SU-DHL-6 (cell line): ENCODE measurements at regions not wholly inside any gene's neighbourhood (a gene's known extent, or its start where the extent isn't known, plus 50 kb on each side); places are given as distances from the start of the nearest gene placed in this dataset.
"Not testable (repeated sequence)": the region's sequence is repeated elsewhere in the genome, so short reads cannot be mapped to it uniquely, and the experiment has no call there.

Experiments
- H2AFZ ChIP-seq: fragments of 200-600 bp; sonication (generic); 2 replicates; pipeline ENCODE4 v1.6.1; 2014; ENCODE audit warnings: low read depth, mild to moderate bottlenecking, moderate library complexity, mixed read lengths, antibody characterized with exemption, low read length; ENCODE audit not compliant: severe bottlenecking
- H3F3A ChIP-seq: fragments of 200-600 bp; shearing (Covaris generic); 2 replicates; pipeline ENCODE4 v1.6.0; 2016; ENCODE audit warnings: antibody characterized with exemption, mild to moderate bottlenecking; ENCODE audit not compliant: insufficient read depth
- H3K27ac ChIP-seq: fragments of 200-600 bp; sonication (generic); 2 replicates; pipeline ENCODE4 v1.5.1; 2016; ENCODE audit warnings: low read depth, mild to moderate bottlenecking, low read length, moderate library complexity, mixed read lengths
- H3K27me3 ChIP-seq: fragments of 200-600 bp; sonication (generic), shearing (Covaris generic); 2 replicates; pipeline ENCODE4 v1.6.0; 2014; ENCODE audit warnings: mild to moderate bottlenecking, low read length
- H3K36me3 ChIP-seq: fragments of 200-600 bp; sonication (generic); 2 replicates; pipeline ENCODE4 v1.6.1; 2014; ENCODE audit warnings: mild to moderate bottlenecking, low read length, mixed read lengths
- H3K4me2 ChIP-seq: fragments of 300-600, 200-600 bp; shearing (Covaris generic), sonication (generic); 2 replicates; pipeline ENCODE4 v1.6.0; 2014; ENCODE audit warnings: low read length, low read depth, mild to moderate bottlenecking; ENCODE audit not compliant: poor library complexity, severe bottlenecking
- H3K4me3 ChIP-seq: fragments of 200-600 bp; sonication (generic); 2 replicates; pipeline ENCODE4 v1.5.1; 2014; ENCODE audit warnings: antibody characterized with exemption, low read length, mild to moderate bottlenecking, mixed read lengths; ENCODE audit not compliant: insufficient read depth, poor library complexity, severe bottlenecking
- H3K79me2 ChIP-seq: fragments of 200-600 bp; sonication (generic); 2 replicates; pipeline ENCODE4 v1.6.1; 2014; ENCODE audit warnings: mild to moderate bottlenecking, low read length, moderate library complexity; ENCODE audit not compliant: insufficient read depth
- H3K9ac ChIP-seq: fragments of 200-600 bp; sonication (generic); 2 replicates; pipeline ENCODE4 v1.7.0; 2014; ENCODE audit warnings: mild to moderate bottlenecking, low read length
- H3K9me2 ChIP-seq: fragments of 200-600 bp; sonication (generic); replicated peaks from 2 replicates; pipeline ENCODE4 v1.6.1; 2014; ENCODE audit warnings: low read length; ENCODE audit not compliant: insufficient read depth
- H3K9me3 ChIP-seq: fragments of 200-600 bp; sonication (generic); 2 replicates; pipeline ENCODE4 v1.6.1; 2014; ENCODE audit warnings: low read length, mixed read lengths; ENCODE audit not compliant: insufficient read depth
- H4K20me1 ChIP-seq: fragments of 200-600 bp; sonication (generic); 2 replicates; pipeline ENCODE4 v1.6.1; 2014; ENCODE audit warnings: low read depth, mild to moderate bottlenecking, antibody characterized with exemption, low read length, moderate library complexity, mixed read lengths
- CTCF ChIP-seq: fragments of 200-600 bp; sonication (generic); IDR thresholded peaks from one replicate; pipeline ENCODE4 v1.5.1; 2017; ENCODE audit warnings: antibody characterized with exemption, mild to moderate bottlenecking, low read length, moderate library complexity; ENCODE audit not compliant: insufficient read depth, poor library complexity, severe bottlenecking
- EZH2phosphoT487 ChIP-seq: fragments of 200-600 bp; sonication (generic), shearing (Covaris generic); conservative IDR thresholded peaks from 2 replicates; pipeline ENCODE4 v1.6.1; 2018; ENCODE audit warnings: mild to moderate bottlenecking, antibody characterized with exemption, low read length, moderate library complexity, mixed read lengths

GRCh38 chr2:120511947-120512710 is 166.2 kb downstream of the INHBB start:
- Histone ChIP-seq H3K79me2 (no peaks in the 10 kb centered on the region), H3K27me3 (no peaks in the 10 kb centered on the region), H3K4me2 (no peak overlapping the region), H3K36me3 (no peaks in the 10 kb centered on the region), H3K9me3 (no peaks in the 10 kb centered on the region), H3K4me3 (no peak overlapping the region), H3K9me2 (no peaks in the 10 kb centered on the region), H3K9ac (no peak overlapping the region), H3F3A (no peaks in the 10 kb centered on the region), H3K27ac (no peak overlapping the region), H2AFZ (no peak overlapping the region), H4K20me1 (no peaks in the 10 kb centered on the region)
- no peak for TF ChIP-seq CTCF
- TF ChIP-seq EZH2phosphoT487, result no peak

GRCh38 chr2:120513776-120514357 is 167.9 kb downstream of the INHBB start:
- no peak for TF ChIP-seq CTCF
- TF ChIP-seq EZH2phosphoT487, result no peak
- no peak overlapping the region for H2AFZ ChIP-seq

DNA sequence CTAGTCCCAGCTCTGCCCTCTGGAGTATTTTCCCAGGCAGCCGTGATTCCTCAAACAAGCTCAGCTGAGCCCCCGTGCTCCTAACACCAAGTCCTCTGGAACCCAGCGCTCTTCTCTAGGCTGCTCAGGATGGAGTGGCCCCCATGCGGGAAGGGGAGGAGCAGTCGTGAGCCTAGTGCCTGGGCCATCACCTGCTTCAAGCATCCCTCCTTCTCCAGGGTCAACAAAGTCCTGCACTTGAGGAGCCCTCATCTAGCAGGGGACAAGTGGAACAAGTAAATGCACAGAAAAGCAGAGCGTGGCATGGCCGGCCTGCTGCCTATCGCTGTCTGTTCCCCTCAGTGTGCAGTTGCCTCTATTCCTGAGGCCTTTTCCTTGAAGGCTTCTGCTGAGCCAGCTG is 168.6 kb downstream of the INHBB start:
- Histone ChIP-seq H3F3A (no peaks in the 10 kb centered on the region), H3K79me2 (no peaks in the 10 kb centered on the region), H3K27ac (no peak overlapping the region), H3K27me3 (no peaks in the 10 kb centered on the region), H2AFZ (no peak overlapping the region), H3K9me3 (no peaks in the 10 kb centered on the region), H4K20me1 (no peaks in the 10 kb centered on the region), H3K9ac (no peak overlapping the region), H3K9me2 (no peaks in the 10 kb centered on the region), H3K36me3 (no peaks in the 10 kb centered on the region), H3K4me2 (no peak overlapping the region), H3K4me3 (no peak overlapping the region)
- TF ChIP-seq CTCF (no peak), EZH2phosphoT487 (no peak)

More at GRCh38 chr2:120513776-120514357, 167.9 kb downstream of the INHBB start:
- H3K4me2 ChIP-seq, result no peak overlapping the region
- H3K79me2 ChIP-seq, result no peaks in the 10 kb centered on the region
- no peak overlapping the region for H3K9ac ChIP-seq
- H3K27me3 ChIP-seq, result no peaks in the 10 kb centered on the region
- H3F3A ChIP-seq, result no peaks in the 10 kb centered on the region
- H4K20me1 ChIP-seq, result no peaks in the 10 kb centered on the region
- H3K4me3 ChIP-seq, result no peak overlapping the region
- H3K9me3 ChIP-seq, result no peaks in the 10 kb centered on the region
- no peaks in the 10 kb centered on the region for H3K36me3 ChIP-seq
- H3K9me2 ChIP-seq, result no peaks in the 10 kb centered on the region
- no peak overlapping the region for H3K27ac ChIP-seq

DNA sequence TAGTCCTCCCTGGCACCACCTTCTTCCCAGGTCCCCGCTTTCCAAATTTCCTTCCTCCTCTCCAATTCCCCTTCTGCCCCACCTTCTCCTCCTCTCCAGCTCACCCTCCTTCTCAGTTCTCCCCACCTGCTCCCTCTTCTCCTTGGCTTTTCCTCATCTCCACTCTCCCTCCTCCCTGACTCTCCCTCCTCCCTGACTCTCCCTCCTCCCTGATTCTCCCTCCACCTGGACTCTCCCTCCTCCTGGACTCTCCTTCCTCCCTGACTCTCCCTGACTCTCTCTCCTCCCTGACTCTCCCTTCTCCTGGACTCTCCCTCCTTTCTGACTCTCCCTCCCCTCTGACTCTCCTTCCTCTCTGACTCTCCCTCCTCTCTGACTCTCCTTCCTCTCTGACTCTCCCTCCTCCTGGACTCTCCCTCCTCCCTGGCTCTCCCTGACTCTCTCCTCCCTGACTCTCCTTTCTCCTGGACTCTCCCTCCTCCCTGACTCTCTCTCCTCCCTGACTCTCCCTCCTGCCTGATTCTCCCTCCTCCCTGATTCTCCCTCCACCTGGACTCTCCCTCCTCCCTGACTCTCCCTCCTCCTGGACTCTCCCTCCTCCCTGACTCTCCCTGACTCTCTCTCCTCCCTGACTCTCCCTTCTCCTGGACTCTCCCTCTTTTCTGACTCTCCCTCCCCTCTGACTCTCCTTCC is 169.3 kb downstream of the INHBB start:
- not testable (repeated sequence) for H4K20me1 ChIP-seq, H3K79me2 ChIP-seq, H2AFZ ChIP-seq, H3K9me2 ChIP-seq, H3K9me3 ChIP-seq, H3K4me3 ChIP-seq, H3K27ac ChIP-seq, H3K27me3 ChIP-seq, H3K9ac ChIP-seq, H3K36me3 ChIP-seq, H3K4me2 ChIP-seq, H3F3A ChIP-seq
